WTC11 (cell line): ENCODE measurements at regions not wholly inside any gene's neighbourhood (a gene's known extent, or its start where the extent isn't known, plus 50 kb on each side); places are given as distances from the start of the nearest gene placed in this dataset.

Experiments used
- ATAC-seq: fragments of 200-7000 bp; cut with Tn5 transposase; 2 replicates; pipeline ENCODE4 v1.10.0; 2021; ENCODE audit warnings: mild to moderate bottlenecking, moderate library complexity
- CTCF ChIA-PET: fragments of 300-600 bp; sonication (Branson Sonifier 250); formaldehyde crosslinking; loops from one replicate; lab custom pipeline; 2021; ENCODE audit warnings: antibody characterized with exemption; lab: Charles Lee
- POLR2A ChIA-PET: fragments of 350-600 bp; sonication (Branson Sonifier 250); formaldehyde crosslinking; loops from one replicate; lab custom pipeline; 2021; ENCODE audit warnings: antibody characterized with exemption; lab: Charles Lee
- DNase-seq: peaks from one replicate; pipeline ENCODE4 v3.0.0; 2021; ENCODE audit warnings: low spot score
- H3K27ac Mint-ChIP-seq: 2 replicates; pipeline ENCODE4 v1.8.0; 2021; ENCODE audit warnings: mixed read lengths
- H3K27me3 Mint-ChIP-seq: 2 replicates; pipeline ENCODE4 v1.8.0; 2021; ENCODE audit warnings: low read depth, mild to moderate bottlenecking, moderate library complexity, mixed read lengths
- H3K36me3 Mint-ChIP-seq: 2 replicates; pipeline ENCODE4 v1.8.0; 2021; ENCODE audit warnings: mixed read lengths
- H3K4me1 Mint-ChIP-seq: 2 replicates; pipeline ENCODE4 v1.8.0; 2022; ENCODE audit warnings: mixed read lengths
- H3K4me3 Mint-ChIP-seq: 2 replicates; pipeline ENCODE4 v1.8.0; 2021; ENCODE audit warnings: mild to moderate bottlenecking, moderate library complexity, mixed read lengths
- H3K9me3 Mint-ChIP-seq: 2 replicates; pipeline ENCODE4 v1.8.0; 2021; ENCODE audit warnings: mixed read lengths
- ARID4B ChIP-seq: sonication (generic); formaldehyde crosslinking; IDR thresholded peaks from 2 replicates; pipeline ENCODE4 v1.8.0; 2023; ENCODE audit warnings: missing genetic modification reagents, mild to moderate bottlenecking, borderline replicate concordance
- ATF1 ChIP-seq: sonication (generic); formaldehyde crosslinking; IDR thresholded peaks from 2 replicates; pipeline ENCODE4 v1.8.1; 2023; ENCODE audit warnings: mild to moderate bottlenecking, moderate library complexity, missing genetic modification reagents
- CREM ChIP-seq: sonication (generic); formaldehyde crosslinking; IDR thresholded peaks from 2 replicates; pipeline ENCODE4 v1.8.1; 2022; ENCODE audit warnings: mild to moderate bottlenecking, missing genetic modification reagents, moderate library complexity
- FOXJ3 ChIP-seq: sonication (generic); formaldehyde crosslinking; IDR thresholded peaks from 2 replicates; pipeline ENCODE4 v1.9.0; 2021; ENCODE audit warnings: missing genetic modification reagents, mild to moderate bottlenecking, borderline replicate concordance
- FOXP4 ChIP-seq: sonication (generic); formaldehyde crosslinking; IDR thresholded peaks from 2 replicates; pipeline ENCODE4 v1.8.0; 2022; ENCODE audit warnings: mild to moderate bottlenecking, missing genetic modification reagents
- GRHL2 ChIP-seq: fragments of 250-450 bp; sonication (Bioruptor Pico); IDR thresholded peaks from 2 replicates; pipeline ENCODE4 v1.8.0; 2022; ENCODE audit warnings: mild to moderate bottlenecking, moderate library complexity; ENCODE audit not compliant: insufficient replicate concordance, severe bottlenecking
- NFYB ChIP-seq: sonication (generic); formaldehyde crosslinking; conservative IDR thresholded peaks from 2 replicates; pipeline ENCODE4 v1.8.0; 2022; ENCODE audit warnings: low read depth, missing genetic modification reagents
- NR3C1 ChIP-seq: sonication (generic); formaldehyde crosslinking; conservative IDR thresholded peaks from 2 replicates; pipeline ENCODE4 v1.8.1; 2023; ENCODE audit warnings: low read depth, mild to moderate bottlenecking, missing genetic modification reagents
- OVOL2 ChIP-seq: fragments of 250-450 bp; sonication (Bioruptor Pico); IDR thresholded peaks from 2 replicates; pipeline ENCODE4 v1.9.0; 2021; ENCODE audit warnings: mild to moderate bottlenecking, borderline replicate concordance
- SOX15 ChIP-seq: fragments of 250-450 bp; sonication (Bioruptor Pico); IDR thresholded peaks from 2 replicates; pipeline ENCODE4 v1.9.0; 2021; ENCODE audit warnings: mild to moderate bottlenecking
- SP1 ChIP-seq: sonication (generic); formaldehyde crosslinking; conservative IDR thresholded peaks from 2 replicates; pipeline ENCODE4 v1.8.1; 2022; ENCODE audit warnings: missing genetic modification reagents
- STAT6 ChIP-seq: sonication (generic); formaldehyde crosslinking; conservative IDR thresholded peaks from 2 replicates; pipeline ENCODE4 v1.8.1; 2023; ENCODE audit warnings: mild to moderate bottlenecking, low read depth, missing genetic modification reagents, moderate library complexity
- TCF7 ChIP-seq: sonication (generic); formaldehyde crosslinking; IDR thresholded peaks from 2 replicates; pipeline ENCODE4 v1.8.0; 2022; ENCODE audit warnings: mild to moderate bottlenecking, low read depth, missing genetic modification reagents, moderate library complexity
- ZBTB21 ChIP-seq: sonication (generic); formaldehyde crosslinking; IDR thresholded peaks from 2 replicates; pipeline ENCODE4 v1.8.1; 2023; ENCODE audit warnings: mild to moderate bottlenecking, missing genetic modification reagents, borderline replicate concordance
- ZMAT4 ChIP-seq: fragments of 250-450 bp; sonication (Bioruptor Pico); IDR thresholded peaks from 2 replicates; pipeline ENCODE4 v1.9.0; 2021; ENCODE audit warnings: mild to moderate bottlenecking
- ZNF281 ChIP-seq: sonication (generic); formaldehyde crosslinking; IDR thresholded peaks from 2 replicates; pipeline ENCODE4 v1.8.0; 2023; ENCODE audit warnings: mild to moderate bottlenecking, missing genetic modification reagents
- ZNF416 ChIP-seq: fragments of 250-450 bp; sonication (Bioruptor Pico); IDR thresholded peaks from 2 replicates; pipeline ENCODE4 v1.9.0; 2021; ENCODE audit warnings: mild to moderate bottlenecking, inconsistent platforms
- ZNF512 ChIP-seq: sonication (generic); formaldehyde crosslinking; IDR thresholded peaks from 2 replicates; pipeline ENCODE4 v1.8.1; 2022; ENCODE audit warnings: missing genetic modification reagents, borderline replicate concordance

- TF ChIP-seq ARID4B (CRISPR knock-in tag) (no peak), CREM (CRISPR knock-in tag) (no peak), ZNF281 (CRISPR knock-in tag) (no peak), ZNF512 (CRISPR knock-in tag) (no peak)
Observed at GRCh38 chr19:30174357-30174645, 197.9 kb upstream of the ZNF536 start (continued).

- Mint-ChIP-seq H3K36me3 (peaks cover 11% of the 10 kb centered on the region), H3K4me1 (peaks cover 30% of the 10 kb centered on the region), H3K27ac (no peak overlapping the region), H3K9me3 (peaks cover 27% of the 10 kb centered on the region), H3K4me3 (no peak overlapping the region), H3K27me3 (peaks cover 6% of the 10 kb centered on the region)
- DNase-seq (no peak), ATAC-seq (no peak)
- ChIA-PET CTCF (no interaction called here), POLR2A (no interaction called here)
- TF ChIP-seq ZMAT4 (CRISPR knock-in tag) (no peak), FOXP4 (no peak), NFYB (CRISPR knock-in tag) (no peak), TCF7 (CRISPR knock-in tag) (no peak), STAT6 (no peak), ARID4B (CRISPR knock-in tag) (no peak), ZBTB21 (CRISPR knock-in tag) (no peak), ATF1 (CRISPR knock-in tag) (no peak), OVOL2 (no peak), ZNF416 (no peak), SP1 (CRISPR knock-in tag) (no peak), FOXJ3 (CRISPR knock-in tag) (no peak), GRHL2 (no peak), SOX15 (CRISPR knock-in tag) (no peak), NR3C1 (CRISPR knock-in tag) (no peak)
Observed at GRCh38 chr19:30174791-30175190, 197.4 kb upstream of the ZNF536 start.
